Progenitor cell of endocrine pancreas (in vitro differentiated cells): ENCODE measurements at regions not wholly inside any gene's neighbourhood (a gene's known extent, or its start where the extent isn't known, plus 50 kb on each side); places are given as distances from the start of the nearest gene placed in this dataset.

Source experiments
- DNase-seq: peaks from one replicate; pipeline ENCODE4 v3.0.0; 2021; ENCODE audit warnings: low spot score; ENCODE audit not compliant: unreplicated experiment
- H3K27ac Mint-ChIP-seq: 2 replicates; pipeline ENCODE4 v1.8.0; 2021; ENCODE audit warnings: mild to moderate bottlenecking, moderate library complexity, mixed read lengths
- H3K27me3 Mint-ChIP-seq: 2 replicates; pipeline ENCODE4 v1.8.0; 2021; ENCODE audit warnings: mixed read lengths
- H3K36me3 Mint-ChIP-seq: 2 replicates; pipeline ENCODE4 v1.8.0; 2022; ENCODE audit warnings: mixed read lengths; ENCODE audit not compliant: insufficient read depth
- H3K4me1 Mint-ChIP-seq: 2 replicates; pipeline ENCODE4 v1.8.0; 2021; ENCODE audit warnings: low read depth, mixed read lengths
- H3K4me3 Mint-ChIP-seq: 2 replicates; pipeline ENCODE4 v1.8.0; 2021; ENCODE audit warnings: low read depth, mild to moderate bottlenecking, moderate library complexity, mixed read lengths
- H3K9me3 Mint-ChIP-seq: 2 replicates; pipeline ENCODE4 v1.8.0; 2021; ENCODE audit warnings: low read depth, mixed read lengths
- TF ChIP-seq, protein P1 (sequence below): fragments of 200-600 bp; sonication (generic); IDR thresholded peaks from one replicate; pipeline ENCODE4 v1.5.0; 2021; ENCODE audit warnings: antibody characterized with exemption, mild to moderate bottlenecking; ENCODE audit not compliant: unreplicated experiment

DNA sequence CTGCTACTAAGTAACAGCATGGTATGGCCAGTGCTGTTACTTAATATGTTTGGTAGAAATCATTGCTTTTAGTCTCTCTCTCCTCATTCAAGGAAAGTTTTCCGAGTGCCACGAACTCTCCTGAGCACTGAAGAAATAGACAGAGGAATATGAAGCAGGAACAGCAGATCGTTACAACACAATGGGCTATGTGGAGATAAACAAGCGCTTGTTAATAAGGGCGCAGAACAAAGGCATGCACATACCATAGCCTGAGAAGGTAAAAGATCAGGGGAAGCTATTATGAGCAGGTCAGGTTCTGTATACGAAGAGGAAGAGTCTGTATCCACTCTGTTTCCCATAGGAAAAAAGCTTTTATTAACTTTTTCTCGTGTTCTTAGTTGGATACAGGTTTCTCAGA lies 156.2 kb upstream of the CPNE8 start:
- Mint-ChIP-seq H3K27ac (no peak overlapping the region), H3K36me3 (no peaks in the 10 kb centered on the region), H3K4me1 (peaks cover 12% of the 10 kb centered on the region), H3K27me3 (no peaks in the 10 kb centered on the region), H3K4me3 (no peak overlapping the region), H3K9me3 (peaks cover 5% of the 10 kb centered on the region)
- TF ChIP-seq, protein P1, sequence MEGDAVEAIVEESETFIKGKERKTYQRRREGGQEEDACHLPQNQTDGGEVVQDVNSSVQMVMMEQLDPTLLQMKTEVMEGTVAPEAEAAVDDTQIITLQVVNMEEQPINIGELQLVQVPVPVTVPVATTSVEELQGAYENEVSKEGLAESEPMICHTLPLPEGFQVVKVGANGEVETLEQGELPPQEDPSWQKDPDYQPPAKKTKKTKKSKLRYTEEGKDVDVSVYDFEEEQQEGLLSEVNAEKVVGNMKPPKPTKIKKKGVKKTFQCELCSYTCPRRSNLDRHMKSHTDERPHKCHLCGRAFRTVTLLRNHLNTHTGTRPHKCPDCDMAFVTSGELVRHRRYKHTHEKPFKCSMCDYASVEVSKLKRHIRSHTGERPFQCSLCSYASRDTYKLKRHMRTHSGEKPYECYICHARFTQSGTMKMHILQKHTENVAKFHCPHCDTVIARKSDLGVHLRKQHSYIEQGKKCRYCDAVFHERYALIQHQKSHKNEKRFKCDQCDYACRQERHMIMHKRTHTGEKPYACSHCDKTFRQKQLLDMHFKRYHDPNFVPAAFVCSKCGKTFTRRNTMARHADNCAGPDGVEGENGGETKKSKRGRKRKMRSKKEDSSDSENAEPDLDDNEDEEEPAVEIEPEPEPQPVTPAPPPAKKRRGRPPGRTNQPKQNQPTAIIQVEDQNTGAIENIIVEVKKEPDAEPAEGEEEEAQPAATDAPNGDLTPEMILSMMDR: no peak
- no peak for DNase-seq

DNA sequence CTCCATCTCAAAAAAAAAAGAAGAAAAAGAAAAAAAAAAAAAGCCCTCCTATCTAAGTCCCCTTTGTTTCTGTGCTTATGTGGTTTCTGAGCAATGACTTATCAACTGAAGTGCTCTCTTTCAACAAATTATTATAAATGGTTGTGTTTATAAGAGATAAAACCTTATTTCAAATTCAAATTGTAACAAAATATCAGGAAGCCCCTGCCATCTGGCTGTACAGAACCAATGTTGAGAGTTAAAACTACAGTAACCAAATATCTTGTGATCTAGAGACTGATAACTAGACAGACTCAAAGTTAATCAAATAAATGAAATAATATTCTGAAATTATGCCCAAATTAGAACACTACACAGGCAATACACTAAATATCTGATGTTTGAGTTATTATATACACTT lies 143.0 kb upstream of the CPNE8 start:
- DNase-seq: no peak
- no peaks in the 10 kb centered on the region for H3K36me3 Mint-ChIP-seq
- H3K27me3 Mint-ChIP-seq: no peaks in the 10 kb centered on the region
- H3K4me1 Mint-ChIP-seq: peaks cover 6% of the 10 kb centered on the region
- TF ChIP-seq, protein P1: no peak
- no peaks in the 10 kb centered on the region for H3K9me3 Mint-ChIP-seq
- no peak overlapping the region for H3K27ac Mint-ChIP-seq
- H3K4me3 Mint-ChIP-seq: no peak overlapping the region

DNA sequence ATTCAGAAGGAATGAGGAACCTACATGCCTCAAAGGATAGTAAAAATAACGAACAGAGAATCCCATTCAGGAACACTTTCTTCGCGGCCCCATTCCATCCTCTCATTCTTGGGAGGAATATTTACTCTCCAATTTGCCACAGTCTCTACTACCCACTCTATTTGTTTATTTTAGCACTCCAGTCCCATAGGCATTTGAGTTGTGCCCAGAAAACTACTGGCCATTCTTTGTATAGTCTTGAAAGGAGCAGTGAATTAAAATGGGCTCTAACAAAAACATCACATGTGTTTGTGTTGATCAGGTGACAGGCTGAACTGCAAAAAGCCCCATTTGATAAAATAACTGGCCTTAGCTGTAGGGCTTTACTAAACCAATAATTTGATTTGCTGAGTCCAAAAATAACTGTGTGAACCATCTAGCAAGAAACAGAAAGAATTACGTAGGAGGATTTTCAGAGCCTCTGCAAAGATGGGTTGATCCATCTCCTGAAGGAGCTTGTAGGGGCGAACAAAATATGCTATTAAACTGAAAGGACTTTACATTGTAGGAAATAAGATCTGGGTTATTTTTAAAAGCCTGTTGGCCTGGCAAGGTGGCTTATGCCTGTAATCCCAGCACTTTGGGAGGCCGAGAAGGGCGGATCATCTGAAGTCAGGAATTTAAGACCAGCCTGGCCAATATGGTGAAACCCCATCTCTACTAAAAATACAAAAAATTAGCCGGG lies 142.3 kb upstream of the CPNE8 start:
- Mint-ChIP-seq H3K27ac (no peak overlapping the region), H3K4me1 (peaks cover 9% of the 10 kb centered on the region), H3K36me3 (no peaks in the 10 kb centered on the region), H3K27me3 (no peaks in the 10 kb centered on the region), H3K9me3 (no peaks in the 10 kb centered on the region), H3K4me3 (no peak overlapping the region)
- TF ChIP-seq, protein P1: no peak
- no peak for DNase-seq

DNA sequence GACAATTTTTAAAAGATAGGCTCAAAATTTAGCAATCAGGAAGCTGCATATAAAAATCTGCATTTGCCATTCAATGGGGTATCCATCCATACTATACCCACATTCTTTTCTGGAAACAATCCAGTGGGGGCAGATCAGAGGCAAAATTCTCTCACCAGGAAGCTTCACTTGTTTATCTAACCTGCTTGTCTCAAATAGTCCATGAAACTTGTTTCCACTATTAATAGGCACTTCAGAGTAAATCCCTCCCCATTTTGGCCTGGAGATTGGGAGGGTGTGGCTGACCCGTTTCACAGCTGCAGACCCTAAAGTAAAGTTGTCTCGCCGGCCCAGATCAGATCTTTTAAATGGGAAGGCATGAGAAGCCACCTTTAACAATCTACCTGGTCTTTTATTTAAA lies 139.4 kb upstream of the CPNE8 start:
- Mint-ChIP-seq H3K36me3 (no peaks in the 10 kb centered on the region), H3K27me3 (no peaks in the 10 kb centered on the region), H3K9me3 (no peaks in the 10 kb centered on the region), H3K4me1 (peaks cover 9% of the 10 kb centered on the region), H3K27ac (no peak overlapping the region), H3K4me3 (no peak overlapping the region)
- TF ChIP-seq, protein P1: no peak
- no peak for DNase-seq

DNA sequence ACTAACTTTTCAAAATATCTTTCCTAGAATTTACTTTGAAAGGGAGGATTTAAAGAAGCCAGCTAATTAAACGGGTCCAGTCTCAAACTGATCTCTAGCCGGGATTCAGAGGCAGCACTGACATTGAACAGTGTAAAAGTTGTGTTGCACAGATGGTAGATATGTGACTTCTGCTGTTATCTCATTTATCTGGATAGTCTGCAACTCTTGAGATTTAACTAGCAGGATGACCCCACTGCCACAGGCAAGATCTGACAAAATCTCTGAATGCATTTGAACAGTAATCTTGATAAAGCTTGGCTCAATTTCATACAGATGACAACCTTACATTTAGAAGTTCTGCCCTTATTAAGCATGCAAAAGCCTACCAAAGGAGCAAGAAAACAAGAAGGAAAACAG lies 138.0 kb upstream of the CPNE8 start:
- TF ChIP-seq, protein P1: no peak
- Mint-ChIP-seq H3K27ac (no peak overlapping the region), H3K36me3 (no peaks in the 10 kb centered on the region), H3K9me3 (no peaks in the 10 kb centered on the region), H3K4me3 (no peak overlapping the region), H3K27me3 (no peaks in the 10 kb centered on the region), H3K4me1 (peaks cover 9% of the 10 kb centered on the region)
- no peak for DNase-seq
